SK-N-SH treated with all-trans-retinoic acid at 6 μM for 48 hours (cell line): ENCODE measurements at regions not wholly inside any gene's neighbourhood (a gene's known extent, or its start where the extent isn't known, plus 50 kb on each side); places are given as distances from the start of the nearest gene placed in this dataset.

ENCODE experiments used
- ATAC-seq: fragments of 200-7000 bp; cut with Tn5 transposase; 3 replicates; pipeline ENCODE4 v1.9.1; 2020; ENCODE audit warnings: mild to moderate bottlenecking, moderate library complexity
- BACH2 ChIP-seq: fragments of 250-450 bp; sonication (Bioruptor Pico); IDR thresholded peaks from 2 replicates; pipeline ENCODE4 v1.9.0; 2021; ENCODE audit warnings: mild to moderate bottlenecking, borderline replicate concordance
- CSDC2 ChIP-seq: fragments of 250-450 bp; sonication (Bioruptor Pico); IDR thresholded peaks from 2 replicates; pipeline ENCODE4 v1.5.0; 2020; ENCODE audit warnings: mild to moderate bottlenecking, moderate library complexity
- CSRNP3 ChIP-seq: fragments of 250-450 bp; sonication (Bioruptor Pico); IDR thresholded peaks from 2 replicates; pipeline ENCODE4 v1.5.1; 2021; ENCODE audit warnings: mild to moderate bottlenecking, moderate library complexity
- ESRRG ChIP-seq: fragments of 250-450 bp; sonication (Bioruptor Pico); IDR thresholded peaks from 2 replicates; pipeline ENCODE4 v1.6.1; 2021; ENCODE audit warnings: mild to moderate bottlenecking
- GLIS3 ChIP-seq: fragments of 250-450 bp; sonication (Bioruptor Pico); IDR thresholded peaks from 2 replicates; pipeline ENCODE4 v1.5.0; 2020; ENCODE audit warnings: mild to moderate bottlenecking, moderate library complexity
- ISL1 ChIP-seq: fragments of 250-450 bp; sonication (Bioruptor Pico); IDR thresholded peaks from 2 replicates; pipeline ENCODE4 v2.1.2; 2022; ENCODE audit warnings: mild to moderate bottlenecking, moderate library complexity
- OSR1 ChIP-seq: fragments of 250-450 bp; sonication (Bioruptor Pico); IDR thresholded peaks from 2 replicates; pipeline ENCODE4 v1.8.0; 2022; ENCODE audit warnings: moderate library complexity, mild to moderate bottlenecking, inconsistent platforms
- PATZ1 ChIP-seq: fragments of 250-450 bp; sonication (Bioruptor Pico); IDR thresholded peaks from 2 replicates; pipeline ENCODE4 v1.8.0; 2020; ENCODE audit warnings: mild to moderate bottlenecking, moderate library complexity, borderline replicate concordance
- PPARA ChIP-seq: fragments of 250-450 bp; sonication (Bioruptor Pico); IDR thresholded peaks from 2 replicates; pipeline ENCODE4 v1.5.0; 2020; ENCODE audit warnings: mild to moderate bottlenecking, borderline replicate concordance
- RARB ChIP-seq: fragments of 250-450 bp; sonication (Bioruptor Pico); IDR thresholded peaks from 2 replicates; pipeline ENCODE4 v1.8.0; 2021; ENCODE audit warnings: mild to moderate bottlenecking, moderate library complexity
- SNAI2 ChIP-seq: fragments of 250-450 bp; sonication (Bioruptor Pico); IDR thresholded peaks from 2 replicates; pipeline ENCODE4 v1.5.0; 2020; ENCODE audit warnings: mild to moderate bottlenecking, moderate library complexity
- TCF4 ChIP-seq: fragments of 250-450 bp; sonication (Bioruptor Pico); IDR thresholded peaks from 2 replicates; pipeline ENCODE4 v1.8.0; 2021; ENCODE audit warnings: mild to moderate bottlenecking, moderate library complexity, borderline replicate concordance
- TOX ChIP-seq: fragments of 250-450 bp; sonication (Bioruptor Pico); IDR thresholded peaks from 2 replicates; pipeline ENCODE4 v1.8.0; 2021; ENCODE audit warnings: mild to moderate bottlenecking, moderate library complexity, borderline replicate concordance
- ZC3H10 ChIP-seq: fragments of 250-450 bp; sonication (Bioruptor Pico); IDR thresholded peaks from 2 replicates; pipeline ENCODE4 v1.5.1; 2021; ENCODE audit warnings: mild to moderate bottlenecking, moderate library complexity
- ZFP3 ChIP-seq: fragments of 250-450 bp; sonication (Bioruptor Pico); IDR thresholded peaks from 2 replicates; pipeline ENCODE4 v1.5.0; 2020; ENCODE audit warnings: mild to moderate bottlenecking, moderate library complexity
- ZFP30 ChIP-seq: fragments of 450-650 bp; formaldehyde crosslinking; IDR thresholded peaks from 2 replicates; pipeline ENCODE4 v1.5.0; 2022; ENCODE audit warnings: mild to moderate bottlenecking, moderate library complexity
- ZNF565 ChIP-seq: fragments of 450-650 bp; formaldehyde crosslinking; conservative IDR thresholded peaks from 2 replicates; pipeline ENCODE4 v1.5.0; 2020; ENCODE audit warnings: low read depth, mild to moderate bottlenecking, moderate library complexity
- ZNF70 ChIP-seq: fragments of 450-650 bp; formaldehyde crosslinking; IDR thresholded peaks from 2 replicates; pipeline ENCODE4 v1.5.0; 2020; ENCODE audit warnings: mild to moderate bottlenecking, moderate library complexity
- ZNF8 ChIP-seq: fragments of 450-650 bp; formaldehyde crosslinking; IDR thresholded peaks from 2 replicates; pipeline ENCODE4 v1.5.0; 2020; ENCODE audit warnings: mild to moderate bottlenecking, moderate library complexity
- TF ChIP-seq, protein P1 (sequence below): fragments of 250-450 bp; sonication (Bioruptor Pico); IDR thresholded peaks from 2 replicates; pipeline ENCODE4 v1.5.1; 2020; ENCODE audit warnings: low read depth, mild to moderate bottlenecking, moderate library complexity
- TF ChIP-seq, protein P2 (sequence below): fragments of 250-450 bp; sonication (Bioruptor Pico); IDR thresholded peaks from 2 replicates; pipeline ENCODE4 v1.5.0; 2020; ENCODE audit warnings: mild to moderate bottlenecking, moderate library complexity
- TF ChIP-seq, protein P3 (sequence below): fragments of 250-450 bp; sonication (Bioruptor Pico); IDR thresholded peaks from 2 replicates; pipeline ENCODE4 v1.8.0; 2021; ENCODE audit warnings: low read depth, mild to moderate bottlenecking, moderate library complexity, borderline replicate concordance

DNA sequence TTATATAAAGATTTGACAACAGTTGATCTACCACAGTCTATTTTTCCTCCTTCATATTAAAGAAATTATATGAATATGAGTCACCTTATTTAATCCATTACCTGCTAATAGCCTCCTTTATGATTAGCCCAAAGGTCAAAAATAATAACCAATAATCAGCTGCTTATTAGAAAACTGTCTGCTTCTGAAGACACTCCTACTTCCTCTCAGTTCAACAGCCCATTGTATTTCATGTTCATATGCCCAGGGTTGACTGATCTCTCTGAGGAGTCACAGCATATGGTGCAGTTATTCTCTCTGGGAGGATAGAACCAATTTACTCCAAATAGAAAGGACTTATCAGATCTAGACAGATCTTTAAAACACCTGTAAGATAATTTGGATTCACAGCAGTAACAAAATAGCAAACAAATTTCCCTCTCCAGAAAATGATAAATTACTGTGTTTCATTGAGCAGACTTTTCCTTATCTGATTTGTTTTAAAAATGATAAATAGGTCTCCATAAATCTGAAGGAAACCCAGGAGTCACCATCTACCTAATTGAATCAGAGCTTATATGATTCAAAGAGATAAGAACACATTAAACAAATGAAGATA, 180.4 kb upstream of the ITGA1 start (continued):
- no peak for TF ChIP-seq ZNF8 (CRISPR knock-in tag)

DNA sequence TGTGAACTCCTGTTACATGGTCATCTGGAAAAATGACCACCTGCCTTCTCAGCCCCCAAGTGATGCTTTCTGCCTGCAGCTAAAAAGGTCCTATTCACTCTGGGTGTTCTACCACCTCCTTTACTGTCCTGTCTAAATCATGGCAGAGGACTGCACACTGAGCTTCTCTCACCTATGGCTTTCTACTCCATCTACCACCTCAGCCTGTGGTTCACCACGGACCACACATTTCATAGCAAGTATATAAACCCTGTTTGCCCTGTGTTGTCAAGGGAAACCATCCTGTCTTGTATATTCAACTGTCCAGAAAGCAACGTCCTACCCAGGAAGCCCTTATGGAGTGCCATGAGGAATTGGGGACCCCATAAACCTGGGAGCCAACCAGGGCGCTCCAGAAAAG, 167.4 kb upstream of the ITGA1 start:
- TF ChIP-seq ESRRG (CRISPR knock-in tag), result no peak
- no peak for TF ChIP-seq TOX
- no peak for TF ChIP-seq RARB (CRISPR knock-in tag)
- TF ChIP-seq, protein P1, sequence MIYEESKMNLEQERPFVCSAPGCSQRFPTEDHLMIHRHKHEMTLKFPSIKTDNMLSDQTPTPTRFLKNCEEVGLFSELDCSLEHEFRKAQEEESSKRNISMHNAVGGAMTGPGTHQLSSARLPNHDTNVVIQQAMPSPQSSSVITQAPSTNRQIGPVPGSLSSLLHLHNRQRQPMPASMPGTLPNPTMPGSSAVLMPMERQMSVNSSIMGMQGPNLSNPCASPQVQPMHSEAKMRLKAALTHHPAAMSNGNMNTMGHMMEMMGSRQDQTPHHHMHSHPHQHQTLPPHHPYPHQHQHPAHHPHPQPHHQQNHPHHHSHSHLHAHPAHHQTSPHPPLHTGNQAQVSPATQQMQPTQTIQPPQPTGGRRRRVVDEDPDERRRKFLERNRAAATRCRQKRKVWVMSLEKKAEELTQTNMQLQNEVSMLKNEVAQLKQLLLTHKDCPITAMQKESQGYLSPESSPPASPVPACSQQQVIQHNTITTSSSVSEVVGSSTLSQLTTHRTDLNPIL (CRISPR knock-in tag), result no peak
- TF ChIP-seq ZNF565, result no peak
- TF ChIP-seq TCF4 (CRISPR knock-in tag), result no peak
- TF ChIP-seq ZC3H10 (CRISPR knock-in tag), result no peak
- TF ChIP-seq SNAI2 (CRISPR knock-in tag), result no peak
- TF ChIP-seq ZFP30 (CRISPR knock-in tag), result no peak
- no peak for TF ChIP-seq OSR1 (CRISPR knock-in tag)
- TF ChIP-seq ZFP3 (CRISPR knock-in tag), result no peak
- TF ChIP-seq, protein P2, sequence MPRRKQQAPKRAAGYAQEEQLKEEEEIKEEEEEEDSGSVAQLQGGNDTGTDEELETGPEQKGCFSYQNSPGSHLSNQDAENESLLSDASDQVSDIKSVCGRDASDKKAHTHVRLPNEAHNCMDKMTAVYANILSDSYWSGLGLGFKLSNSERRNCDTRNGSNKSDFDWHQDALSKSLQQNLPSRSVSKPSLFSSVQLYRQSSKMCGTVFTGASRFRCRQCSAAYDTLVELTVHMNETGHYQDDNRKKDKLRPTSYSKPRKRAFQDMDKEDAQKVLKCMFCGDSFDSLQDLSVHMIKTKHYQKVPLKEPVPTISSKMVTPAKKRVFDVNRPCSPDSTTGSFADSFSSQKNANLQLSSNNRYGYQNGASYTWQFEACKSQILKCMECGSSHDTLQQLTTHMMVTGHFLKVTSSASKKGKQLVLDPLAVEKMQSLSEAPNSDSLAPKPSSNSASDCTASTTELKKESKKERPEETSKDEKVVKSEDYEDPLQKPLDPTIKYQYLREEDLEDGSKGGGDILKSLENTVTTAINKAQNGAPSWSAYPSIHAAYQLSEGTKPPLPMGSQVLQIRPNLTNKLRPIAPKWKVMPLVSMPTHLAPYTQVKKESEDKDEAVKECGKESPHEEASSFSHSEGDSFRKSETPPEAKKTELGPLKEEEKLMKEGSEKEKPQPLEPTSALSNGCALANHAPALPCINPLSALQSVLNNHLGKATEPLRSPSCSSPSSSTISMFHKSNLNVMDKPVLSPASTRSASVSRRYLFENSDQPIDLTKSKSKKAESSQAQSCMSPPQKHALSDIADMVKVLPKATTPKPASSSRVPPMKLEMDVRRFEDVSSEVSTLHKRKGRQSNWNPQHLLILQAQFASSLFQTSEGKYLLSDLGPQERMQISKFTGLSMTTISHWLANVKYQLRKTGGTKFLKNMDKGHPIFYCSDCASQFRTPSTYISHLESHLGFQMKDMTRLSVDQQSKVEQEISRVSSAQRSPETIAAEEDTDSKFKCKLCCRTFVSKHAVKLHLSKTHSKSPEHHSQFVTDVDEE, result no peak
- no peak for ATAC-seq

- no peak for ATAC-seq
- TF ChIP-seq SNAI2 (CRISPR knock-in tag) (no peak), ZNF70 (CRISPR knock-in tag) (no peak), TOX (no peak), CSDC2 (CRISPR knock-in tag) (no peak), ZNF565 (no peak), ZNF8 (CRISPR knock-in tag) (no peak), PPARA (no peak), CSRNP3 (CRISPR knock-in tag) (no peak), TCF4 (CRISPR knock-in tag) (no peak)
- TF ChIP-seq, all 23 proteins: peak for 0
These were observed 164.4 kb upstream of the ITGA1 start for GRCh38 chr5:52623291-52623690.

GRCh38 chr5:52624291-52624690, 163.4 kb upstream of the ITGA1 start:
- TF ChIP-seq CSDC2 (CRISPR knock-in tag), result no peak
- TF ChIP-seq ISL1 (CRISPR knock-in tag), result no peak
- TF ChIP-seq BACH2 (CRISPR knock-in tag), result no peak
- TF ChIP-seq, protein P2, result no peak
- TF ChIP-seq TCF4 (CRISPR knock-in tag), result no peak
- TF ChIP-seq ZFP3 (CRISPR knock-in tag), result no peak
- TF ChIP-seq ZNF8 (CRISPR knock-in tag), result no peak
- no peak for TF ChIP-seq OSR1 (CRISPR knock-in tag)
- TF ChIP-seq, protein P3, sequence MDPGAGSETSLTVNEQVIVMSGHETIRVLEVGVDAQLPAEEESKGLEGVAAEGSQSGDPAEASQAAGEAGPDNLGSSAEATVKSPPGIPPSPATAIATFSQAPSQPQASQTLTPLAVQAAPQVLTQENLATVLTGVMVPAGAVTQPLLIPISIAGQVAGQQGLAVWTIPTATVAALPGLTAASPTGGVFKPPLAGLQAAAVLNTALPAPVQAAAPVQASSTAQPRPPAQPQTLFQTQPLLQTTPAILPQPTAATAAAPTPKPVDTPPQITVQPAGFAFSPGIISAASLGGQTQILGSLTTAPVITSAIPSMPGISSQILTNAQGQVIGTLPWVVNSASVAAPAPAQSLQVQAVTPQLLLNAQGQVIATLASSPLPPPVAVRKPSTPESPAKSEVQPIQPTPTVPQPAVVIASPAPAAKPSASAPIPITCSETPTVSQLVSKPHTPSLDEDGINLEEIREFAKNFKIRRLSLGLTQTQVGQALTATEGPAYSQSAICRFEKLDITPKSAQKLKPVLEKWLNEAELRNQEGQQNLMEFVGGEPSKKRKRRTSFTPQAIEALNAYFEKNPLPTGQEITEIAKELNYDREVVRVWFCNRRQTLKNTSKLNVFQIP (CRISPR knock-in tag), result no peak
- no peak for TF ChIP-seq GLIS3 (CRISPR knock-in tag)
- TF ChIP-seq ZFP30 (CRISPR knock-in tag), result no peak
- TF ChIP-seq, protein P1 (CRISPR knock-in tag), result no peak
- no peak for TF ChIP-seq PATZ1
- TF ChIP-seq RARB (CRISPR knock-in tag), result no peak
- no peak for TF ChIP-seq ZNF70 (CRISPR knock-in tag)
- TF ChIP-seq SNAI2 (CRISPR knock-in tag), result no peak
- TF ChIP-seq ZC3H10 (CRISPR knock-in tag), result no peak
- no peak for TF ChIP-seq PPARA
- TF ChIP-seq TOX, result no peak
- no peak for TF ChIP-seq ZNF565
- no peak for ATAC-seq
